ENCODE measurements at regions not wholly inside any gene's neighbourhood (a gene's known extent, or its start where the extent isn't known, plus 50 kb on each side); places are given as distances from the start of the nearest gene placed in this dataset.

- WGBS, result 84% methylated on average over 20 of the region's 20 CpGs
- no peak for DNase-seq (ENCODE audit: low spot score in 2 of 2)
- Histone ChIP-seq H3K27me3 (no peaks in the 10 kb centered on the region), H3K4me3 (no peak overlapping the region), H3K4me1 (peaks cover 19% of the 10 kb centered on the region), H3K36me3 (no peaks in the 10 kb centered on the region), H3K27ac (no peak overlapping the region), H3K9me3 (no peaks in the 10 kb centered on the region)
- TF ChIP-seq POLR2A (IDR thresholded peaks at IDR 0.05) (no peak), CTCF (IDR thresholded peaks at IDR 0.05) (no peak), POLR2AphosphoS5 (IDR thresholded peaks at IDR 0.05) (no peak), EP300 (IDR thresholded peaks at IDR 0.05) (no peak)
These were observed 56.7 kb upstream of the ASAP2 start for GRCh38 chr2:9149726-9150567.

- DNase-seq (ENCODE audit: low spot score in 2 of 2), result no peak
- no peak for TF ChIP-seq POLR2A (IDR thresholded peaks at IDR 0.05)
- no peak for TF ChIP-seq POLR2AphosphoS5 (IDR thresholded peaks at IDR 0.05)
- no peak for TF ChIP-seq EP300 (IDR thresholded peaks at IDR 0.05)
- no peak for TF ChIP-seq CTCF (IDR thresholded peaks at IDR 0.05)
- peaks cover 25% of the 10 kb centered on the region for H3K4me1 ChIP-seq
- no peak overlapping the region for H3K4me3 ChIP-seq
- no peaks in the 10 kb centered on the region for H3K27me3 ChIP-seq
- H3K9me3 ChIP-seq, result no peaks in the 10 kb centered on the region
- no peaks in the 10 kb centered on the region for H3K36me3 ChIP-seq
- 91% methylated on average over 4 of the region's 5 CpGs for WGBS
- no peak overlapping the region for H3K27ac ChIP-seq
These were observed 57.3 kb upstream of the ASAP2 start for GRCh38 chr2:9149388-9149660.

- DNase-seq (ENCODE audit: low spot score in 2 of 2), result no peak
- H3K4me1 ChIP-seq, result peaks cover 27% of the 10 kb centered on the region
- WGBS, result 81% methylated on average over 6 of the region's 6 CpGs
- no peaks in the 10 kb centered on the region for H3K9me3 ChIP-seq
- no peaks in the 10 kb centered on the region for H3K36me3 ChIP-seq
- no peaks in the 10 kb centered on the region for H3K27me3 ChIP-seq
- H3K27ac ChIP-seq, result no peak overlapping the region
- no peak overlapping the region for H3K4me3 ChIP-seq
- TF ChIP-seq POLR2AphosphoS5 (IDR thresholded peaks at IDR 0.05), result no peak
- TF ChIP-seq CTCF (IDR thresholded peaks at IDR 0.05), result no peak
- no peak for TF ChIP-seq EP300 (IDR thresholded peaks at IDR 0.05)
- no peak for TF ChIP-seq POLR2A (IDR thresholded peaks at IDR 0.05)
These were observed 60.0 kb upstream of the ASAP2 start for GRCh38 chr2:9146646-9147045.

- no peak for DNase-seq (ENCODE audit: low spot score in 2 of 2)
- no peak for TF ChIP-seq EP300 (IDR thresholded peaks at IDR 0.05)
- TF ChIP-seq POLR2A (IDR thresholded peaks at IDR 0.05), result no peak
- TF ChIP-seq POLR2AphosphoS5 (IDR thresholded peaks at IDR 0.05), result no peak
- WGBS, result 89% methylated on average over 21 of the region's 28 CpGs
- no peak overlapping the region for H3K4me3 ChIP-seq
- H3K27ac ChIP-seq, result no peak overlapping the region
- H3K4me1 ChIP-seq, result peaks cover 27% of the 10 kb centered on the region
- no peaks in the 10 kb centered on the region for H3K9me3 ChIP-seq
- no peaks in the 10 kb centered on the region for H3K36me3 ChIP-seq
- no peaks in the 10 kb centered on the region for H3K27me3 ChIP-seq
These were observed 60.7 kb upstream of the ASAP2 start for GRCh38 chr2:9145752-9146430.

- no peak overlapping the region for H3K27ac ChIP-seq
- H3K36me3 ChIP-seq, result no peaks in the 10 kb centered on the region
- WGBS, result 56% methylated on average over 12 of the region's 13 CpGs
- TF ChIP-seq CTCF (IDR thresholded peaks at IDR 0.05) (no peak), EP300 (IDR thresholded peaks at IDR 0.05) (no peak), POLR2A (IDR thresholded peaks at IDR 0.05) (no peak), POLR2AphosphoS5 (IDR thresholded peaks at IDR 0.05) (no peak)
- no peak overlapping the region for H3K4me3 ChIP-seq
- DNase-seq (ENCODE audit: low spot score in 2 of 2), result no peak
- H3K27me3 ChIP-seq, result no peaks in the 10 kb centered on the region
- H3K4me1 ChIP-seq, result peaks cover 27% of the 10 kb centered on the region
- H3K9me3 ChIP-seq, result no peaks in the 10 kb centered on the region
These were observed 61.4 kb upstream of the ASAP2 start for GRCh38 chr2:9145109-9145751.

Data from suprapubic skin (tissue), 4 donors.